Brain microvascular endothelial cell (primary cell): ENCODE measurements at regions not wholly inside any gene's neighbourhood (a gene's known extent, or its start where the extent isn't known, plus 50 kb on each side); places are given as distances from the start of the nearest gene placed in this dataset.

Experiments
- DNase-seq: peaks from one replicate; pipeline ENCODE4 v3.0.0-alpha.2; 2020
- H3K27ac ChIP-seq: fragments of 250-450 bp; sonication (Bioruptor Pico); 2 replicates; pipeline ENCODE4 v1.5.1; 2020; ENCODE audit warnings: mild to moderate bottlenecking, moderate library complexity
- H3K27me3 ChIP-seq: fragments of 250-450 bp; sonication (Bioruptor Pico); replicated peaks from 2 replicates; pipeline ENCODE4 v1.5.1; 2020; ENCODE audit warnings: mild to moderate bottlenecking
- H3K36me3 ChIP-seq: fragments of 250-450 bp; sonication (Bioruptor Pico); replicated peaks from 2 replicates; pipeline ENCODE4 v1.5.1; 2020; ENCODE audit warnings: mild to moderate bottlenecking
- H3K4me3 ChIP-seq: 2 replicates; pipeline ENCODE4 v1.5.1; 2011; ENCODE audit warnings: low read depth, mild to moderate bottlenecking, control low read depth, low read length, moderate library complexity
- in situ Hi-C: cut with HindIII; loops from 2 replicates; pipeline ENCODE4 v1.10.0; 2017; ENCODE audit warnings: low sequenced_read_pairs, low pct_ligation_motif_present
- TF ChIP-seq, protein P1 (sequence below): IDR thresholded peaks from 2 replicates; pipeline ENCODE4 v1.5.1; 2011; ENCODE audit warnings: low read depth, mild to moderate bottlenecking, moderate library complexity, low read length, control low read depth, inconsistent platforms; ENCODE audit errors: missing control alignments

DNA sequence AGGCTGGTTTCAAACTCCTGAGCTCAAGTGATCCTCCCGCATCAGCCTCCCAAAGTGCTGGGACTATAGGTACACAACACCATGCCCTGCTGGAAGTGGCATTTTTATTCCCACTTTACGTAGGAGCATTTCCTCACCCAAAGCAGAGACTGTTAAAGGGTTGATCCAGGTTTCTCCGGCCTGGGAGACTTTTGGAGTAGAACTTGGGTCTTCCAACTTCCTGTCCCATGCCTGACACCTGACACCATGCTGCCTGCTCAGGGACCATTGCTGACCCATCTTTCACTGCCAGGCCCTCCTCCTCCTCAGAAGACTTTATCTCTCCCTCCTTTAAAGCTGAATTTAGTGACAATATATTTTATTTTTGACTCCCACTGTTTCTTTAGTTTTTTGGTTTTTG lies 302.0 kb upstream of the LYZL1 start:
- no peaks in the 10 kb centered on the region for H3K27me3 ChIP-seq
- H3K36me3 ChIP-seq = no peaks in the 10 kb centered on the region
- DNase-seq = no peak
- TF ChIP-seq, protein P1, sequence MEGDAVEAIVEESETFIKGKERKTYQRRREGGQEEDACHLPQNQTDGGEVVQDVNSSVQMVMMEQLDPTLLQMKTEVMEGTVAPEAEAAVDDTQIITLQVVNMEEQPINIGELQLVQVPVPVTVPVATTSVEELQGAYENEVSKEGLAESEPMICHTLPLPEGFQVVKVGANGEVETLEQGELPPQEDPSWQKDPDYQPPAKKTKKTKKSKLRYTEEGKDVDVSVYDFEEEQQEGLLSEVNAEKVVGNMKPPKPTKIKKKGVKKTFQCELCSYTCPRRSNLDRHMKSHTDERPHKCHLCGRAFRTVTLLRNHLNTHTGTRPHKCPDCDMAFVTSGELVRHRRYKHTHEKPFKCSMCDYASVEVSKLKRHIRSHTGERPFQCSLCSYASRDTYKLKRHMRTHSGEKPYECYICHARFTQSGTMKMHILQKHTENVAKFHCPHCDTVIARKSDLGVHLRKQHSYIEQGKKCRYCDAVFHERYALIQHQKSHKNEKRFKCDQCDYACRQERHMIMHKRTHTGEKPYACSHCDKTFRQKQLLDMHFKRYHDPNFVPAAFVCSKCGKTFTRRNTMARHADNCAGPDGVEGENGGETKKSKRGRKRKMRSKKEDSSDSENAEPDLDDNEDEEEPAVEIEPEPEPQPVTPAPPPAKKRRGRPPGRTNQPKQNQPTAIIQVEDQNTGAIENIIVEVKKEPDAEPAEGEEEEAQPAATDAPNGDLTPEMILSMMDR = no peak
- no peak overlapping the region for H3K4me3 ChIP-seq
- in situ Hi-C loops = no loop called here
- no peak overlapping the region for H3K27ac ChIP-seq

DNA sequence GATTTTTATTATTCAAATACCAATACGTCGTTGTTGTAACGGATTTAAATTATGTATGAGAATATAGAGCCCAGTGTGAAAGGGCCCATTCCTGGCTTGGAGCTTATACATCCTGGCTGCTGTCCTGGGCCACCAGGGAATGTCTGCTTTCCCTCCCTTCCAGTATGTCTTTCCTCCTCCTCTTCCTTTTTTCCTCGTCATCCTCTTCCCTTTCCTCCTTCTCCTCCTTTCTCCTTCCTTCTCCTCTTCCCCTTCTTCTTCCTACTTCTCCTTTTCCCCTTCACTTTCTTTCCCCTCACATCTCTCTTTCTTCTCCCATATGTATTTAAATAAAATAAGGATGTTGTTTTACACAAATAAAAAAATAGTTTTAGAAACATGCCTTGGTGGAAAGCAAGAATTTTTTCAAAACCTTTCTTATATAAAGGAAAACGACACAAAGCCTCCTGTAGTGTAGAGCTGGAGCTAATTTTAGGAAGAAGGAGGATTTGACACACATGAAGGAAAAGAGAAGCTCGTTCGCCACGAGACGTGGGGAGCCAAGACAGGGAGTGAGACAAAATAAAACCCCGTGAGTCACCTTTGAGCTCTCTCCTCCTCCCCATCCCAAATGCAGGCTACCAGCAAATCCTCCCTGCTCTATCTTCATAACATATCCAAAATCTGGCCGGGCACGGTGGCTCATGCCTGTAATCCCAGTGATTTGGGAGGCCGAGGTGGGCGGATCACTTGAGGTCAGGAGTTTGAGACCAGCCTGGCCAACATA lies 301.1 kb upstream of the LYZL1 start:
- TF ChIP-seq, protein P1 = no peak
- no peaks in the 10 kb centered on the region for H3K36me3 ChIP-seq
- DNase-seq = no peak
- in situ Hi-C loops = no loop called here
- no peak overlapping the region for H3K27ac ChIP-seq
- no peak overlapping the region for H3K4me3 ChIP-seq
- no peaks in the 10 kb centered on the region for H3K27me3 ChIP-seq

DNA sequence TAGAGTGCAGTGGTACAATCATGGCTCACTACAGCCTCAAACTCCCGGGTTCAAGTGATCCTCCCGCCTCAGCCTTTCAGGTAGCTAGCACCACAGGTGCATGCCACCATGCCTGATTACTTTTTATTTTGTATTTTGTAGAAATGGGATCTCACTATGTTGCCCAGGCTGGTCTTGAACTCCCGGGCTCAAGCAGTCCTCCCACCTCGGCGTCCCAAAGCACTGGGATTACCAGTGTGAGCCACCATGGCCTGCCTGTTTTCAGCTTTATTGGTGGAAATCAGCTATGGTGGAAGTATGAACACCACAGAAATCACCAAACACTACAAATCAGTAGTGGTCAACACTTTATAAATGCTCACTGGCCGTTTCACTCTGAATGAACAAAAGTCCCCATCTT lies 299.9 kb upstream of the LYZL1 start:
- in situ Hi-C loops = no loop called here

DNA sequence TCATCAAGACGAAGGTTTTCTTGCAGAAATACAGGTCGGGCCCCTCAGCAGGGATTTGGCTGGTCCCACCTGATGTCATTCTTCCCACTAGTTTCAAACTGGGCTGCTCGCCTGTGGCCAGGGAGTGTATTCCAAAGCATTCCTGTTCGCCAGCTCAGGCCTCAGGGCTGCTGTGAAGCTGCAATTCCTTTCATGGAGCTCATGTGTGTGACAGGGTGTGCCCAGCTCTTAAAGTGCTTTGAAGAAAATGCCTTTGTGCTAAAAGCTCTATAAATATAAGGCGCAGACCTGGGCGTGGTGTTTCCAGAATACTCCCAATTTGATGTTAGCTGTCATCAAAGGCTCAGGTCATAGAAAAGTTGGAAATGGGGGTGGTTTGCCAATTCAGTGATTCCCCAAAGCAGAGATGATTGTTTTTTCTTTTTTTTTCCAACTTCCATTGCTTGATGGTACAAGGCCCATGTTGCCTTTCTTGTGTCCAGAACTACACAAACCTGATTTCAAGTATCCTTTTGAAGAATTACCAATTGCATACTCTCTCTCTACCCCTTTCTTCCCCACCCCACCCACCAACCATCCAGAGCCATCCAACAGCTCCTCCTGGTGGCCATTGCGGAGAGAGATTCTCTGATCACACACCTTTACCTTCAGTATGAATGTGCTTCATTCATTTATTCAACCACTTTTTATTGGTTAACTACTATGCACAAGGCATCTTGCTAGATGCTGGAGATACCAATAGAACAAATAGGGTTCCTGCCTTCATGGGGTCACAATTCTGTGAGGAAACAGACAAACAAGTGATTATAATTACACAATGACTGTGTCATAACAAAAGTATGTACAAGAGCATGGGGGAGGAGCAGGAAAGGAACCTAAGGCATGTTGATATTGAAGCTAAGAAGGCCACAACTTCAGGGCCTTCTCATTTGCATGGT lies 297.3 kb upstream of the LYZL1 start:
- DNase-seq = peak; percentile 63
- Histone ChIP-seq H3K27me3 (no peaks in the 10 kb centered on the region), H3K4me3 (no peak overlapping the region), H3K36me3 (no peaks in the 10 kb centered on the region), H3K27ac (peak overlapping the region; percentile 34)
- in situ Hi-C loops = no loop called here
- TF ChIP-seq, protein P1 = peak; percentile 89

More for the DNA sequence above, 299.9 kb upstream of the LYZL1 start:
- no peak for DNase-seq
- no peaks in the 10 kb centered on the region for H3K27me3 ChIP-seq
- H3K27ac ChIP-seq = no peak overlapping the region
- H3K4me3 ChIP-seq = no peak overlapping the region
- TF ChIP-seq, protein P1 = no peak
- H3K36me3 ChIP-seq = no peaks in the 10 kb centered on the region

DNA sequence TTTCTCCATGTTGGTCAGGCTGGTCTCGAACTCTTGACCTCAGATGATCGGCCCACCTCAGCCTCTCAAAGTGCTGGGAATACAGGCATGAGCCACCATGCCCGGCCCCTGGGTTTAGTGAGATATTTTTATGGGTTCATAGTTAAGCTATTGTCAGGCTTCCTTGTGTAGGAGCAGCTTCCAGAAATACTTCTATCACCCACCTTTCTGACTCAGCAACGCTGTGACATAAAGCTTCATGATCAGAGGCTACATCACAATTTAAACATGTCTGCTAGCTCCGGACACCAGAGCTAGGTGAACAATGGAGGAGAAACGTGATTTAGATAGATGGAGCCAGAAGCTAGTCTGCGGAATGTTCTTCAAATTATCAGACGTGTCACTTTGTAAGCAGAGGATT lies 295.8 kb upstream of the LYZL1 start:
- Histone ChIP-seq H3K27me3 (no peaks in the 10 kb centered on the region), H3K4me3 (no peak overlapping the region), H3K36me3 (no peaks in the 10 kb centered on the region), H3K27ac (no peak overlapping the region)
- in situ Hi-C loops = no loop called here
- no peak for DNase-seq
- TF ChIP-seq, protein P1 = no peak
